Stimulated activated CD4-positive, alpha-beta T cell treated with anti-CD3 and anti-CD28 coated beads, Interleukin-1b, Interleukin-23, amount 100 ng/mL, for 4 hours (primary cell): ENCODE measurements at regions not wholly inside any gene's neighbourhood (a gene's known extent, or its start where the extent isn't known, plus 50 kb on each side); places are given as distances from the start of the nearest gene placed in this dataset.

ENCODE experiments used
- DNase-seq, 2 donors: peaks; one replicate each; pipeline ENCODE4 v3.0.0-alpha.2; 2020; ENCODE audit warnings: low read depth in 2 of 2

GRCh38 chr5:2492476-2492875 is 259.0 kb downstream of the IRX2 start:
- no peak for DNase-seq

GRCh38 chr5:2491846-2492245 is 259.6 kb downstream of the IRX2 start:
- no peak for DNase-seq

GRCh38 chr5:2489306-2489705 is 262.2 kb downstream of the IRX2 start:
- no peak for DNase-seq

- no peak for DNase-seq
Observed at GRCh38 chr5:2488593-2488992, 262.9 kb downstream of the IRX2 start.

GRCh38 chr5:2487152-2487763 is 264.2 kb downstream of the IRX2 start:
- no peak for DNase-seq

- no peak for DNase-seq
Observed at GRCh38 chr5:2486373-2486772, 265.1 kb downstream of the IRX2 start.

GRCh38 chr5:2482778-2483177 is 268.7 kb downstream of the IRX2 start:
- no peak for DNase-seq

GRCh38 chr5:2480871-2481270 is 270.6 kb downstream of the IRX2 start:
- DNase-seq, result no peak

GRCh38 chr5:2475902-2476301 is 275.6 kb downstream of the IRX2 start:
- DNase-seq, result no peak

GRCh38 chr5:2472670-2473069 is 278.8 kb downstream of the IRX2 start:
- DNase-seq, result no peak

GRCh38 chr5:2471152-2471879 is 280.2 kb downstream of the IRX2 start:
- DNase-seq, result no peak

- DNase-seq, result no peak
Observed at GRCh38 chr5:2466966-2467365, 284.5 kb downstream of the IRX2 start.

- DNase-seq, result no peak
Observed at GRCh38 chr5:2465383-2465782, 286.1 kb downstream of the IRX2 start.

GRCh38 chr5:2464141-2464540 is 287.3 kb downstream of the IRX2 start:
- no peak for DNase-seq

GRCh38 chr5:2461701-2462691 is 289.5 kb downstream of the IRX2 start:
- DNase-seq, result no peak

GRCh38 chr5:2460098-2460497 is 291.4 kb downstream of the IRX2 start:
- DNase-seq, result no peak

GRCh38 chr5:2459251-2459650 is 292.2 kb downstream of the IRX2 start:
- no peak for DNase-seq

- DNase-seq, result no peak
Observed at GRCh38 chr5:2455878-2456277, 295.6 kb downstream of the IRX2 start.

- no peak for DNase-seq
Observed at GRCh38 chr5:2454876-2455275, 296.6 kb downstream of the IRX2 start.

GRCh38 chr5:2453781-2454180 is 297.7 kb downstream of the IRX2 start:
- no peak for DNase-seq

GRCh38 chr5:2451100-2451499 is 300.4 kb downstream of the IRX2 start:
- no peak for DNase-seq
